ENCODE measurements at regions not wholly inside any gene's neighbourhood (a gene's known extent, or its start where the extent isn't known, plus 50 kb on each side); places are given as distances from the start of the nearest gene placed in this dataset.
"Not testable (repeated sequence)": the region's sequence is repeated elsewhere in the genome, so short reads cannot be mapped to it uniquely, and the experiment has no call there.

DNA sequence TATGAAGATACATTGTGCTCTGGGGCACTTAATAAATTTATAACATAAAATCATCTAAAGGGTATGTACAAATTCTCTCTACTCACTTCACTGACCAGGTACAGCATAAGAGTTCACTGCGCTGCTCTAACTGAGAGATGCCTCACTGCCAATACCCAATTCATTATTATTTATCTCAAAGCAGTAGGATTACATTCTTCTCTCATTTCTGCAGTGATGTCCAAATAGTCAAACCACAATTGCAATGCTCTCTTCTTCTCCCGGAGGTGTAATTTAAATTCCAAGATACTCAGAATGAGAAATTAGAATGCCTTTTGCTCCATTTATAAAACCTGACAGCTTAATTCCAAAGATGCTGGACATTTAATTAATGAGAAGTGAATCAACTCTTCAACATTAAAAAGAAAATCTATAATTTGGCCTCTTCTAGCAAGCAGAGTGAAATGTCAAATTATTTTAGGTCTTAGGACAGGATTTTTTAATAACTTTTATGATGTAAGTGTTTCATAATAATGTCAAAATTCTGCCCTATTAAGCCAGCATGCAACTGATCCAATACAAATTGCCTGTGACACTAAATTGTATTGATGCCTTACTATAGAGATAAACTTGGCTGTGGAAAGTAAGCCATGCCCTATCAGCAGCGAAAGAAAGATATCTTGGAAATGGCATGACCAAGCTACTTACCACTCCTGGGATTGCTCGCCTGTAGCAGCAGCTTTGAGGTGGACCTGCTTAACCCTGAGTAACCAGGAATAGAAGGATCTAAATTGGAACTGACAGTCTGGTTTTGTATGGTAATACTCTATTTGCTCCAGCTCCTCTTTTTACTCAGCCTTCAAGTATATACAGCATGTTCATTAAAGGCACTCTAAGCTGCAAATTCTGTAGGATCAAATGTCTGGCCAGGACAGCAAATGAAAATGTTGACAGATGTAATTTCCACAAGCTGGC, 374.2 kb upstream of the TYRP1 start:
- DNase-seq = no peak

DNA sequence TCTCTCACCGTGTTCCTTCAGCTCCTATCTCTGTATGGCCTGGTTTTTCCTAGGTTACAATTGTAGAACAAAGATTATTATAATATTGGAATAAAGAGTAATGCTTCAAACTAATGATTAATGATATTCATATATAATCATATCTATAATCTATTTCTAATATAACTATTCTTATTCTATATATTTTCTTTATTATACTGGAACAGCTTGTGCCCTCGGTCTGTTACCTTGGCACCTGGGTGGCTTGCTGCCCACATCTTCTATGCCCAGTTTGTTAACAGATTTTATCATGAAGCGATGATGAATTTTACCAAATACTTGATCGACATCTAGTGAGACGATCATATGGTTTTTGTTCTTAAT, 363.6 kb upstream of the TYRP1 start:
- DNase-seq = no peak

GRCh38 chr9:12333966-12334365, 359.2 kb upstream of the TYRP1 start:
- not testable (repeated sequence) for DNase-seq

- DNase-seq = no peak
Measured at GRCh38 chr9:12350775-12351174, 342.4 kb upstream of the TYRP1 start.

- DNase-seq = no peak
Measured at GRCh38 chr9:12351293-12352044, 341.7 kb upstream of the TYRP1 start.

- DNase-seq = no peak
Measured at GRCh38 chr9:12352045-12352315, 341.2 kb upstream of the TYRP1 start.

DNA sequence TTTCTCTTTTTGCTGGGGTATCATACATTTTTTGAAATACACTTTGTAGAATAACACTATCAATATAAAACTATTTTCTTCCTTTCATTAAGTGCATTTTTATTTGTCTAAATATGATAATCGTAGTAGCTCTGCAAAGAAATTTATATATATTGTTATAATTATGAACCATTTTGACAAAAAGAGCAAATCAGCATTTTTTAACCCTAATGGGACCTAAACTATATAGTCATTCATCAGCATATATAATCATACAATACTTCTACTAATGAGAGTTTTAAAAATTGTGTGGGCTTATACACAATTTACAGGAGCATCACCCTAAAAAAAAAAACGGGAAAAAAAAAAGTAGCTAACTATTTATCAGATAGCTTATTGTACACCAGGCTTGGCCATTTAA, 329.7 kb upstream of the TYRP1 start:
- DNase-seq = no peak

GRCh38 chr9:12368569-12368968, 324.6 kb upstream of the TYRP1 start:
- DNase-seq = no peak

DNA sequence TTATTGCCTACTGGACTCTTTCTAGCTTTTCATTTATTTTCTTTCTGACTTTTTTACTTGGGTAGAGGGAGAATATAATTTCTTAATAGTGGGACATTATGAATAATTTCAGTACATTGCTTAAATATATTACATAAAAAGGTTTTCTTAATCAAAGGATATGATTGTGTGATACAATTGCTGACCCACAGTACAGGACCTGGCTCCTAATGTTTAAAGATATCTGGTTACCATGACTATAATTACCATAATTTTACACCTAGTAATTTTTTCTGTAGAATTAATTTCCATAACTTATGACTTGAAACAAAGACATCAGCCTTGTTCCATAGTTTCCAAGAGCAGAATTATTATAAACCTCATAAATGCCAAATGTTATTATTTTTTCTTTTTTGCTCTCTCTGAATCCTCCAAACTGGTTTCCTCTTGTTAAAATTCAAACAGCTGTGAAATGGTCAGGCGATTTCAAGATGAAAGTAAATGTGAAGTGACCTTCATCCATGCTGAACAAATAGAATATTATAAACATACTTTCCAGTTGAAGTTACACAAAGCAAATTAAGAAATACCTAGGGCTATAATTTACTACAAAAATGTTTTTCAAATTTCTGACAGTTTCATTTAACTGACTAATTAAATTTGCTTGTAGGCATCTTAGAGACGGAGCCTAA, 301.2 kb upstream of the TYRP1 start:
- DNase-seq = no peak

GRCh38 chr9:12394105-12394504, 299.1 kb upstream of the TYRP1 start:
- no peak for DNase-seq

DNA sequence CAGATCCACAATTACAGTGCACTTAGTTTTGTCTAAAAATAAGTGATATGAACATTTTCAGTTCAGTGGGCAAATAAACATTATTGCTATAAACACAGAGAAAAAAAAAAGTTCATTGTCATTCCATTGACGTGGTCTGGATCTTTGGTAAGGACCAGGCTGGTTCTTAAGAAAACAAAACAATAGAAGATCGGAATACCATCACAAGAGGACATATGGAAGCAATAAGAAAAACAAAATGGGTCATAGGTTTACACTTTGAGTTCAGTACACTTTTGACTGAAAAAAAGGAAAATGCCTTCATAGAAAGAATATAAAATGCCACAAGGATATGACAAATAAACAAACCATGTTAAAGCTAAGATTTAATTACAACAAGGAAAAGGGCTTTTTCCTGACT, 289.5 kb upstream of the TYRP1 start:
- no peak for DNase-seq

DNA sequence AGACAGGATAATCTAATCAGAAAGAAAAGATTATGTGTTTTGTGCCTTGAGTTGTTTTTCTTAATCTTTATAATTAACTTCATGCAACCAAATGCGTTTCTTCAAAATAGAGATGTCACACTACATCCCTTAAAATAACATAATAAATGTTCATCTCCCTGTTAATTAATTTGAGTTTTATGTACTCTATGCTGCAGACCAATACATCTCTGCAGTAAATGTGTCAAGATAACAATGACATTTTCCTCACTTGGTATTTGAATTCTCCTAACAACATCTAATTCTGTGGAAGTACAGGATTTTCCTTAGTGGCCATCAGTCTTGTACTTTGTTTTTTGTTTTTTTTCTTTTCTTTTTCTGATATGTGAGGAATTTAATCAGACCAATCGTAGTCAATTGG, 279.2 kb upstream of the TYRP1 start:
- no peak for DNase-seq

- DNase-seq = no peak
Measured at GRCh38 chr9:12414514-12414913, 278.7 kb upstream of the TYRP1 start.

DNA sequence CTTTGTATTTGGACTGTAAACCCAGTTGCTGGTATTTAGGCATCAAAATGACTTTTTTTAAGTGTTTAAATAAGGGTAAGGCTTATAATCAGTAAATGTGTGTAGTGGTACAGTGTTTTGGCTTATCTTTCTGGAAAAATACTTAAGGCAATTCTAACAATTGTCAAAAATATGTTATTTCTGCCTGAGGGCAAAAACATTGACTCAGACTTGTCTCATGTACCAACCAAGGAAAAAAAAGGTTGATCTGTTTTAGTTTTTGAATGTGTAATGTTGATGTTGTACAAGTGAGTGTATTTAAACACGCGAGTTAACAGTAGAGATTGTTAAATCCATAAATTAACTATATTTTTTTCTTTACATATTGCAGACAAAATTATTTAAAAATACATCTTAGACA, 277.8 kb upstream of the TYRP1 start:
- DNase-seq = no peak

DNA sequence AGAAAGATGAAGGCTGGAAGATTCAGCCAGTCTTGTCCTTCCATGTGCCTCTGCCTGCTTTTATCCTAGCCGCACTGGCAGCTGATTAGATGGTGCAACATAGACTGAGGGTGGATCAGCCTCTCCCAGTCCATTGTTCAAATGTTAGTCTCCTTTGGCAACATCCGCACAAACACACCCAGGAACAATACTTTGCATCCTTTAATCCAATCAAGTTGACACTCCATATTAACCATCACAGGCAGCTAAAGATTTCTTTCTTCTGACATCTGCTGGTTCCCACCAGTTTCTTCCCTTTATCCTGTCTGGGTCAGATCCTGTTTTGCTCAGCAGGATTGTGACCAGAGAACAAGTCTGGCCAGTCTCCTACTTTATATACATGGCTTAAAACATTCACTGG, 276.5 kb upstream of the TYRP1 start:
- no peak for DNase-seq

DNA sequence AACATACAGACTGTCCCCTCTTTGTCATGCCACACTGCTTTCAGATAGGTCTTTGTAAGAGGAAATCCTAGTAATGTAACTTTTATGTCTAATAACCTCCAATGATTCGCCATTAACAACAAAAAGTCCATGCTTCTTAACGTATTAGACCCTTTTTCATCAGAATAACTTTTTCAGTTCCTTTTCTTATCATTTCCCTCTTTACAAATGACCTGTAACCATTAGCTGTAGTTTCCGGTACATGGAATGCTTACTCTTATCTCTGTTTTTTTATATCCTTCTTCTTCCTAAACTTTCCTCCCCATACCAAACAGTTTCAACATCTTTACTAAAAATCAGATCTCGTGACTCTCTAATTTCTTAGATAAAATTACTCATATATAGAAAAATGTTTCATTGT, 268.9 kb upstream of the TYRP1 start:
- no peak for DNase-seq

- DNase-seq = no peak
Measured at GRCh38 chr9:12425878-12426864, 267.0 kb upstream of the TYRP1 start.

- DNase-seq = no peak
Measured at GRCh38 chr9:12439267-12439666, 253.9 kb upstream of the TYRP1 start.

- not testable (repeated sequence) for DNase-seq
Measured at GRCh38 chr9:12441080-12441479, 252.1 kb upstream of the TYRP1 start.

GRCh38 chr9:12441506-12441905, 251.7 kb upstream of the TYRP1 start:
- DNase-seq = no peak

GRCh38 chr9:12448246-12448645, 244.9 kb upstream of the TYRP1 start:
- DNase-seq = no peak

DNA sequence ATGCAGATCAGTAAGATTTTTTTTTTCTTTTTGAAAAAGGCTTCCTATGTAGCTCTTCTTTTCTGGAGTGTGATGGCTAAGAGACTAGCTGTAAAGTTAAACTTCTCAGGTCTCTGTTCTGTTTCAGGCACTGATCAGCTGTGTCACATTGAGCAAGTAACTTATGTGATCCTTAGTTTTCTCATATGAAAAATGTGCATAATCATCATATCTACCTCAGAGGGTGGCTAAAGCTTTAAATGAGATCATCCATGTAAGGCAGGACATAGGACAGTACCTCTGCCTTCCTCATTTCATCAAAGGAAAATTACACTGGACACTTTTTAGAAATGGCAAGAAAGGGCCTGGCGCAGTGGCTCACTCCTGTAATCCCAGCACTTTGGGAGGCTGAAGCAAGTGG, 235.9 kb upstream of the TYRP1 start:
- DNase-seq = no peak

Measured in GF-D8 (cell line).